ENCODE measurements at regions not wholly inside any gene's neighbourhood (a gene's known extent, or its start where the extent isn't known, plus 50 kb on each side); places are given as distances from the start of the nearest gene placed in this dataset.

DNA sequence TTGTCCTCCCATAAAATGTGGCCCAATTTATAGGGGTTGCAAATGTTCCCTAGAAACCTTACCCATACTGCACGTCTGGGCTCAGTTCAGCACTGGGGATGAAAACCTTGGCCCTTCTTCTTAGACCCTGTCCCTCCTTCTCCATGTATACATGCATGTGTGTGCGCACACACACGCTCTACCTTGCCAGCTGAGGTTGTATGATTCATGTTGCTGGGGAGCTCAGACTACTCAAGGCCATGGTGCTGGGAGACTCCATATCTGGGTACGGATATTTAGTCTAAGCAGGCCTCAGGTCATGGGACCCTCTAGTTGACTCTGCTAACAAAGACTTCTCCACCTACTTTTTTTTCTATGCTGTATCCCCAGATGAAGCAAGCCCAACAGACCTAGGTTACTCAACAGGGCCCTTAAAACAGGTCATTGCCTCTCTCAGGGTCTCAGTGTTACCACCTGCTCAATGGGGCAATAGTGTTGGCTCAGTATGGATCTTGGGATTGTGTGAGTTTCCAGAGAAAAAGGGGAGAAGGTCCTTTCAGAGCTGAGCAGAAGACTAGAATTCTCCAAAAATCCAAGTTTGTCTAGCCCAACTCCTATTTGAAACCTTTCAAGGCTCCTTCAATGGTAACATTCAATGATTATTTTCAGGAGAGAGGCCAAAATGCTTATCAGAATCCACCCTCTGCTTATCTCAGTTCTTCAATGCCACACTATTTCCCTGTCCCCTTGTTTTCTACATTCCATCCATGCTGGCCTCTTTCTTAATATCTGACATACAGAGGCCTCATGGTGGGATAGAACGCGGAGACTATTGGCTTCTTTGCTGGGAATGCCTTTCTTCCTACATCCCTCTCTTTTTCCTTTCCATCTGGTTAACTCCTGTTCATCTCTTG is 123.6 kb upstream of the PITX1 start:
- TF ChIP-seq CTCF (IDR thresholded peaks at IDR 0.05) (no peak), EP300 (IDR thresholded peaks at IDR 0.05) (no peak)
